Ammon's horn (tissue), 1 donor: ENCODE measurements at regions not wholly inside any gene's neighbourhood (a gene's known extent, or its start where the extent isn't known, plus 50 kb on each side); places are given as distances from the start of the nearest gene placed in this dataset.

ENCODE experiments used
- DNase-seq: peaks from one replicate; pipeline ENCODE4 v3.0.0-alpha.2; 2016; ENCODE audit warnings: low spot score

GRCh38 chr1:162966613-162967012, 102.5 kb upstream of the RGS4 start:
- no peak for DNase-seq

- no peak for DNase-seq
Observed at GRCh38 chr1:162964901-162965300, 103.9 kb upstream of the CCDC190 start.

DNA sequence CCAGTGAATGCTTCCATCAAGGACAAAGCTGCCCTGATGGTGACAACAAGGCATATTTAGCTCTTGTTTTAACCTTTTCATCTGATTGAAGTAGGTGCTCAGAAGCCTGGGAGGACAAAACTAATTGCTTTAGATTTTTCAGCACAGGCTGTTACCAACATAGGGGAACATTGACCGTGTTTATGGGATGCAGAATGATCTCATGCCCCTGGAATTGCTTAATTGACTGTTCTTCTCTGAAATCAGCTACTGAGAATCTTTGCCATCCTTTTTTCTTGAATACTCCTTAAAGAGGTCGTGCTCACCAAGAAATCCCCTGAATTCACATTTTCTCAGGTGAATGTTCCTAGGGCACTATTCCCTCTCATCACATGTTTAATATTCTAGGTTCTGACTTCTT, 95.9 kb upstream of the CCDC190 start:
- DNase-seq, result no peak

- DNase-seq, result no peak
Observed at GRCh38 chr1:162954824-162955223, 93.8 kb upstream of the CCDC190 start.

DNA sequence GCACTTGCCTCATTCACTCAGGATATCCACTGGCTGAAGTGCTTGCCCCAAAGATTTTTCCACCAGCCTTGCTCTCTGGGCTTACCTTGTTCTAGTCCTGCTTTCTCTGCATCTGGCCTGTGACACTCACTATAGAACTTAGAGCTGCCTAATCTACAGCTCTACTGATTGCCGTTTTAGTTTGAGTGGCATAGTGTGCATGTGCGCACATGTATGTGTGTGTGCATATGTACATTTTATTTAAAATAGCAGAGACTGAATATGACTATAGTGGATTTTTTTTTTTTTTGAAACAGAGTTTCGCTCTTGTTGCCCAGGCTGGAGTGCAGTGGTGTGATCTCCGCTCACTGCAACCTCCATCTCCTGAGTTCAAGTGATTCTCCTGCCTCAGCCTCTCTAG, 92.0 kb upstream of the CCDC190 start:
- no peak for DNase-seq

GRCh38 chr1:162951553-162952315, 90.8 kb upstream of the CCDC190 start:
- DNase-seq, result no peak

GRCh38 chr1:162950187-162950586, 89.2 kb upstream of the CCDC190 start:
- DNase-seq, result no peak

DNA sequence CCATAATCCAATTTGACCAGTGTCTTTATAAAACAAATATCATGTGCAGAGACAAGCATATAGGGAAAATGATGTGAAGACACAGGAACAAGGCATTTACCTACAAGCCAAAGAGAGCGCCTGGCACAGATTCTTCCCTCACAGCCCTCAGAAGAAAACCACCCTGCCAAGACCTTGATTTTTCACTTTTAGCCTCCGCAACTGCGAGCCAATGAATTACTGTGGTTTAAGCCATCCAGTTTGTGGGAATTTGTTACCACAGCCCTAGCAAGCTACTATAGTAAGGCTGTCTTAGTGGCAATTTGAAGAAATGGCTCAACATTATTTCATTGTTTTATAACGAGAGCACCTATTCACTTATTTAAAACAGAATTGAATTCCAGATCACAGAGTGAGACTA, 85.7 kb upstream of the CCDC190 start:
- no peak for DNase-seq

- no peak for DNase-seq
Observed at GRCh38 chr1:162944974-162945674, 84.1 kb upstream of the CCDC190 start.

GRCh38 chr1:162943622-162944021, 82.6 kb upstream of the CCDC190 start:
- no peak for DNase-seq

DNA sequence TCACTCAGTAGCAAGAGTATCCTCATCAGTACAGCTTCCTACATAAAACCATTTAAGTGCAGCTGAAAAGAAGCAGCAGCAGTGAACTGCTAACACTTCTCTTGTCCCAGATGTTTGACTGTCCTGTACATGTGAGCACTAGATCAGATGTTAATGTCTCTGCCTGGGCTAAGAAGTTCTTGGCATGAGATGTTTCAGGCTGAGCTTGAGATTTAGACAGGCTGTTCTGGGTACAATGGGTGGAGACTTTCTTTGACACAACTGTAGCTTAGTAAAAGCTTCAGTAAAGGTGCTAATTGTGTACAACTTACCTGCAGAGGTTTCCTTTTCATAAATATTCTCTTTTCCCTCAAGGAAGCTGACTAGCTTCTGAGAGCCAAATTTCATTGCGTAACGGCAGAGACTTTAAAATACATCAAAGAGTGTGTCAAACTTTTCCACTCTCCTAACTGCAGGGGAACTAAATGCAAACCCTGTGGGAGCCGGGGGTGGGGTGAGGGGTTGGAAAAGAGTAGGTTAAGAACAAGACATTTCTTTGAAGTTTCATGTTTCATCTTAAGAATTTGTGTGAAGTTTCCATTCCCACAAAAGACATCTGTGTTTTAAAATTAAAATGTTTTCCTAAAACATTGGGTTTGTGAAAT, 82.1 kb upstream of the CCDC190 start:
- no peak for DNase-seq

DNA sequence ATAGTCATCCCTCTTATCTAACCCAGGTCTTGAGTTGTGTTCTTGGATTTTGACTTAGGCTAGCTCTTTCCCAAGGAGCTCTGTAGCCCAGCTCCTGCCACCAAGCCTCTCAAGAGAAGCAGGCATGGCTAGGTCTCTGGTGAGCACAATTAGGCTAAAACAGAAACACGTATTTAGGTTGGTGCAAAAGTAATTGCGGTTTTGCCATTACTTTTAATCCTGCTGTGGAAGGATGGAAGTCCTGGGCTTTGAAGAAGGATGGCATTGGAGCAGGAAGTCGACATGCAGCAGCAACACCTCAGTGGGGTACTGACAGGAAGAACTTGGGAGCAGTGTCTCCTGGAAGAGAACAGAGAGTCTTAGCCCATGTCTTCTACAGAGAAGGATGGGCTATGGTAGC, 80.0 kb upstream of the CCDC190 start:
- no peak for DNase-seq

GRCh38 chr1:162939035-162939434, 78.1 kb upstream of the CCDC190 start:
- DNase-seq, result no peak

GRCh38 chr1:162937716-162938395, 76.9 kb upstream of the CCDC190 start:
- no peak for DNase-seq

DNA sequence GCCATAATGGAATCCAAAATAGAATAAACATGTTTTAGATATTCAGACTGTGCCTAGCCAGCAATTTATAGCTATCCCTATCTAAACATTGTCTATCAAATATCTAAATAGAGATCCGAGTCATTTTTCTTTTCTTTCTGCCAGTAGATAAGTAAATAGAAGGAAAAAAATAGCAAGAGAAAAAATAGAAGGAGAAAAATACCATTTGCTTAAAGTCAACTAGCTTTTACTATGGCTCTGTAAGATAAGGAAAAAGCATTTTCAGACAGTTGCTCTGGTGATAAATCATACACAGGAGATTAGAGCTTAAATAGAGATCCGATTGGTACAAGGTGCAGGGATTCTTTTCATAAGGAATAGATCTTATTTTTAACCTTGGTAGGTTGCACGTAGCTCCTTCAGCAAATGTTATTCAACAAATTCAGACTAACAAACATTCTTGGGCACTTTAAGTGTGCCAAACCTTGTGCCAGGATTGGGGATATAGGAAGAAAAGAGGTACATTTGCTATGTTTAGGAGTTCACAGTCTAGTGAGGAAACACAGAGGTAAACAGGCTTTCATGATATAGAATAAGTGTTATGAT, 70.1 kb upstream of the CCDC190 start:
- no peak for DNase-seq

DNA sequence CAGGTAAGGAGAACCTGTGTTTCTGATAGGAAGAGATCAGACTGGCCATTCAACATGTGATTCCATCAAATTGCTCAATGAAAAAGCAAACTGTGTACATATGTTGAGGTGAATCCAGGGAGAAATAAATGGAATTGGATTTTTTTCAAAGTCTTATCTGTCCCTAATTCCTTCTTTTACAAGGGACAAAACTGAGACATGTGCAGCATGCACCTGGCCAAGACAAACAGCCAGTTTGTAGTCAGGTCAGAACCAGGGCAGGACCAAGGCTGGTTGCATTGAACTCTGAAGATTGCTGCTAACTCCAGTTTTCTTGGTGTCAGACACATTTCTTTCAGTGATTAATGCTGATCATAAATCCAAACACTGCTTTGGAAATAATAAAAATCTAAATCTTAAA, 69.6 kb upstream of the CCDC190 start:
- no peak for DNase-seq

GRCh38 chr1:162929177-162929576, 68.2 kb upstream of the CCDC190 start:
- peak; percentile 37 for DNase-seq

- DNase-seq, result no peak
Observed at GRCh38 chr1:162928141-162928540, 67.2 kb upstream of the CCDC190 start.

GRCh38 chr1:162927421-162927820, 66.4 kb upstream of the CCDC190 start:
- DNase-seq, result no peak

DNA sequence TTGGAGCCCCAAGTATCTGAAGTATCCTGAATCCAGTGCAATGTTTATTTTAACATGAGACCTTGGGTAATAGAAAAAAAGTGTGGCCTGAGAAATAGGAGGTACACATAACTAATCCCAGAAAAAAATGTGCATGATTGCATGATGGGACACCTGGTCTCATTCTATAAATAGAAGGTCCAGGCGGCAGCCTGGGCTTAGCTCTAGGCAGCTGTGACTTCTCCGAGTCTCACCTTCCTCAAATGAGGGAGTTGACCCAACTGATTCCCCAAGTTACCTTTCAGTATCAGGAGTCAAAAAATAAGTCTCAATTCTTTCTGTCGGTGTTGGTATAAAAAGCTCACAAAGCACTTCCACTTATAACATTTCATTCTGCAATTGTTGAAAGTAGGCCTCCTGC, 65.9 kb upstream of the CCDC190 start:
- no peak for DNase-seq

DNA sequence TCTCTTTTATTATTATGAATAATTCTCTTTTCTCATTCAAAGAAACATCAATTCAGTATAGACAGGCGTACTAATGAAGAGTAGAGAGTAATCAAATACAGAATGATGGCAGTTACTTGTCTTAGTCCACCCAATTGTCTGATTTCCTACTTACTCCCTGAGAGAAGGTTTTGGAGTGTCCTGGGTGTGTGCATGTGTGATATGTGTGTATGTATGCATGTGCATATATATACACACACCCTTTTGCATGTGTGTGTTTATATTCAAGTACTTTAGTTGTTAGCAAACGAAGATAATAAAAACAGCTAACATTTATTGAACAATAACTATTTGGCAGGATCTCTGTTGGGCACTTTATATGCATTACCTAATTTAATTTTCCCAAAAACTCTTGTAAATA, 63.2 kb upstream of the CCDC190 start:
- no peak for DNase-seq

GRCh38 chr1:162922201-162922600, 61.2 kb upstream of the CCDC190 start:
- no peak for DNase-seq
